Neural progenitor cell (in vitro differentiated cells): ENCODE measurements at regions not wholly inside any gene's neighbourhood (a gene's known extent, or its start where the extent isn't known, plus 50 kb on each side); places are given as distances from the start of the nearest gene placed in this dataset.
A peak's percentile ranks its signal among the peaks of the same experiment; 100 is the strongest.
"Not testable (repeated sequence)": the region's sequence is repeated elsewhere in the genome, so short reads cannot be mapped to it uniquely, and the experiment has no call there.

Experiments
- DNase-seq: peaks from one replicate; pipeline ENCODE4 v3.0.0-alpha.2; 2016; ENCODE audit warnings: low spot score
- H2AFZ ChIP-seq: fragments of 200-600 bp; sonication (generic); replicated peaks from 2 replicates; pipeline ENCODE4 v1.6.1; 2016; ENCODE audit warnings: antibody characterized with exemption
- H3F3A ChIP-seq: fragments of 200-600 bp; sonication (generic); 2 replicates; pipeline ENCODE4 v1.6.1; 2016; ENCODE audit warnings: antibody characterized with exemption, low read depth
- H3K27ac ChIP-seq: fragments of 200-600 bp; sonication (generic); 2 replicates; pipeline ENCODE4 v1.5.1; 2016; ENCODE audit warnings: mild to moderate bottlenecking
- H3K27me3 ChIP-seq: fragments of 200-600 bp; sonication (generic); 2 replicates; pipeline ENCODE4 v1.6.1; 2016; ENCODE audit warnings: mild to moderate bottlenecking, moderate library complexity
- H3K36me3 ChIP-seq: fragments of 200-600 bp; sonication (generic); 2 replicates; pipeline ENCODE4 v1.5.1; 2016
- H3K4me1 ChIP-seq: fragments of 200-600 bp; sonication (generic); 2 replicates; pipeline ENCODE4 v1.6.1; 2016; ENCODE audit warnings: mixed run types
- H3K4me2 ChIP-seq: fragments of 200-600 bp; sonication (generic); 2 replicates; pipeline ENCODE4 v1.6.1; 2016
- H3K4me3 ChIP-seq: fragments of 200-600 bp; sonication (generic); 2 replicates; pipeline ENCODE4 v1.5.1; 2016
- H3K79me2 ChIP-seq: fragments of 200-600 bp; sonication (generic); 2 replicates; pipeline ENCODE4 v1.6.1; 2016; ENCODE audit warnings: low read depth
- H3K9ac ChIP-seq: fragments of 200-600 bp; sonication (generic); 2 replicates; pipeline ENCODE4 v1.6.1; 2016
- H3K9me3 ChIP-seq: fragments of 200-600 bp; sonication (generic); 2 replicates; pipeline ENCODE4 v1.5.1; 2016; ENCODE audit warnings: low read depth
- H4K20me1 ChIP-seq: fragments of 200-600 bp; sonication (generic); 2 replicates; pipeline ENCODE4 v1.6.1; 2016; ENCODE audit warnings: low read depth
- H3K27ac Mint-ChIP-seq: 3 replicates; pipeline ENCODE4 v1.8.0; 2021; ENCODE audit warnings: mixed read lengths
- H3K27me3 Mint-ChIP-seq: 2 replicates; pipeline ENCODE4 v1.8.0; 2022; ENCODE audit warnings: low read depth, mild to moderate bottlenecking, inconsistent platforms, moderate library complexity, mixed read lengths; ENCODE audit not compliant: insufficient read depth
- H3K36me3 Mint-ChIP-seq: 3 replicates; pipeline ENCODE4 v1.8.0; 2021; ENCODE audit warnings: mixed read lengths
- H3K4me1 Mint-ChIP-seq: 3 replicates; pipeline ENCODE4 v1.8.0; 2021; ENCODE audit warnings: mixed read lengths
- H3K4me3 Mint-ChIP-seq: 3 replicates; pipeline ENCODE4 v1.8.0; 2021; ENCODE audit warnings: mild to moderate bottlenecking, moderate library complexity, mixed read lengths
- H3K9me3 Mint-ChIP-seq: 3 replicates; pipeline ENCODE4 v1.8.0; 2020; ENCODE audit warnings: mixed read lengths
- EZH2 ChIP-seq: fragments of 200-600 bp; sonication (generic); IDR thresholded peaks from 2 replicates; pipeline ENCODE4 v1.6.1; 2017; ENCODE audit warnings: antibody characterized with exemption, mild to moderate bottlenecking, moderate library complexity
- EZH2phosphoT487 ChIP-seq: fragments of 200-600 bp; sonication (generic); IDR thresholded peaks from 2 replicates; pipeline ENCODE4 v1.6.1; 2017; ENCODE audit warnings: antibody characterized with exemption
- TF ChIP-seq, protein P1 (sequence below): fragments of 200-600 bp; sonication (generic); IDR thresholded peaks from 2 replicates; pipeline ENCODE4 v1.5.1; 2017; ENCODE audit warnings: antibody characterized with exemption, mild to moderate bottlenecking

DNA sequence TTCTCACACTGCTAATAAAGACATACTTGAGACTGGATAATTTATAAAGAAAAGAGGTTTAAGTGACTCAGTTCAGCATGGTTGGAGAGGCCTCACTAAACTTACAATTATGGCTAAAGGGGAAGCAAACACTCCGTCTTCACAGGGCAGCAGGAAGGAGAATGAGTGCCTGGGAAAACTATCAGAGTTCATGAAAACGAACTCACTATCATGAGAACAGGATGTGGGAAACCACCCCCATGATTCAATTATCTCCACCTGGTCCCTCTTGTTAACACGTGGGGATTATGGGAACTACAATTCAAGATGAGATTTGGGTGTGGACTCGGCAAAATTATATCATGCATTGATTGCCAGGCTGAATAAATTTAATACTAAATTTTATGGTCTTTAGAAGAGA is 592.7 kb downstream of the GRXCR1 start:
- peaks cover 8% of the 10 kb centered on the region for H3K9me3 ChIP-seq
- no peaks in the 10 kb centered on the region for H3K79me2 ChIP-seq
- H4K20me1 ChIP-seq, result no peaks in the 10 kb centered on the region
- H3K9me3 Mint-ChIP-seq, result peaks cover 3% of the 10 kb centered on the region
- no peak for DNase-seq
- H3K4me1 Mint-ChIP-seq, result no peaks in the 10 kb centered on the region
- no peak overlapping the region for H3K4me3 Mint-ChIP-seq
- no peak overlapping the region for H2AFZ ChIP-seq
- H3K36me3 ChIP-seq, result no peaks in the 10 kb centered on the region
- no peaks in the 10 kb centered on the region for H3K27me3 ChIP-seq
- H3K27ac ChIP-seq, result no peak overlapping the region
- H3F3A ChIP-seq, result no peaks in the 10 kb centered on the region
- no peak overlapping the region for H3K4me2 ChIP-seq
- no peak overlapping the region for H3K4me3 ChIP-seq
- H3K4me1 ChIP-seq, result no peaks in the 10 kb centered on the region
- H3K36me3 Mint-ChIP-seq, result no peaks in the 10 kb centered on the region
- TF ChIP-seq, protein P1, sequence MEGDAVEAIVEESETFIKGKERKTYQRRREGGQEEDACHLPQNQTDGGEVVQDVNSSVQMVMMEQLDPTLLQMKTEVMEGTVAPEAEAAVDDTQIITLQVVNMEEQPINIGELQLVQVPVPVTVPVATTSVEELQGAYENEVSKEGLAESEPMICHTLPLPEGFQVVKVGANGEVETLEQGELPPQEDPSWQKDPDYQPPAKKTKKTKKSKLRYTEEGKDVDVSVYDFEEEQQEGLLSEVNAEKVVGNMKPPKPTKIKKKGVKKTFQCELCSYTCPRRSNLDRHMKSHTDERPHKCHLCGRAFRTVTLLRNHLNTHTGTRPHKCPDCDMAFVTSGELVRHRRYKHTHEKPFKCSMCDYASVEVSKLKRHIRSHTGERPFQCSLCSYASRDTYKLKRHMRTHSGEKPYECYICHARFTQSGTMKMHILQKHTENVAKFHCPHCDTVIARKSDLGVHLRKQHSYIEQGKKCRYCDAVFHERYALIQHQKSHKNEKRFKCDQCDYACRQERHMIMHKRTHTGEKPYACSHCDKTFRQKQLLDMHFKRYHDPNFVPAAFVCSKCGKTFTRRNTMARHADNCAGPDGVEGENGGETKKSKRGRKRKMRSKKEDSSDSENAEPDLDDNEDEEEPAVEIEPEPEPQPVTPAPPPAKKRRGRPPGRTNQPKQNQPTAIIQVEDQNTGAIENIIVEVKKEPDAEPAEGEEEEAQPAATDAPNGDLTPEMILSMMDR, result no peak
- peaks cover 2% of the 10 kb centered on the region for H3K27me3 Mint-ChIP-seq
- H3K9ac ChIP-seq, result no peak overlapping the region
- H3K27ac Mint-ChIP-seq, result no peak overlapping the region

DNA sequence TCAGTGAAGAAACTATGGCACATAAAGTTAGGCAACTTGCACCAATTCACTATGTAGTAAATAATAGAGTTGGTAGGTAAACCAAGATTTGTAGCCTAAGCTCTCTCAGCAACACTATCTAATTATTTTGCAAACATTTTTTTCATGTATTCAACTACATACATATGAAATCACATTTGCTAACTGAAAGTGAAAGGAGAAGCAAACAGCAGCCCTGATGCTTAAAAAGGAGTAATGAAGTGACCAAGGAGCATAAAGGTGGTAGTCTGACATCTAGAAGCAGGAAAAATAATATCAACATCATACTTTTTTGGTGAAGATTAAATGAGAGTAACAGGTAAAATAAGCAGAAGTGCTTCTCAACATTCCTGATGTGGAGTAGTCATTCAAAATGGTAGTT is 603.7 kb downstream of the GRXCR1 start:
- no peak for DNase-seq
- Histone ChIP-seq H3K9me3 (no peaks in the 10 kb centered on the region), H3F3A (peaks cover 2% of the 10 kb centered on the region), H3K9ac (no peak overlapping the region), H3K4me1 (peaks cover 7% of the 10 kb centered on the region), H3K79me2 (no peaks in the 10 kb centered on the region), H3K4me2 (no peak overlapping the region), H2AFZ (peak overlapping the region; percentile 36), H4K20me1 (no peaks in the 10 kb centered on the region), H3K27ac (no peak overlapping the region), H3K27me3 (no peaks in the 10 kb centered on the region), H3K36me3 (no peaks in the 10 kb centered on the region), H3K4me3 (no peak overlapping the region)
- no peak overlapping the region for H3K27ac Mint-ChIP-seq
- no peaks in the 10 kb centered on the region for H3K4me1 Mint-ChIP-seq
- H3K36me3 Mint-ChIP-seq, result no peaks in the 10 kb centered on the region
- H3K4me3 Mint-ChIP-seq, result no peak overlapping the region
- H3K9me3 Mint-ChIP-seq, result no peaks in the 10 kb centered on the region
- no peaks in the 10 kb centered on the region for H3K27me3 Mint-ChIP-seq
- TF ChIP-seq, protein P1, result no peak
- no peak for TF ChIP-seq EZH2phosphoT487
- TF ChIP-seq EZH2, result no peak

DNA sequence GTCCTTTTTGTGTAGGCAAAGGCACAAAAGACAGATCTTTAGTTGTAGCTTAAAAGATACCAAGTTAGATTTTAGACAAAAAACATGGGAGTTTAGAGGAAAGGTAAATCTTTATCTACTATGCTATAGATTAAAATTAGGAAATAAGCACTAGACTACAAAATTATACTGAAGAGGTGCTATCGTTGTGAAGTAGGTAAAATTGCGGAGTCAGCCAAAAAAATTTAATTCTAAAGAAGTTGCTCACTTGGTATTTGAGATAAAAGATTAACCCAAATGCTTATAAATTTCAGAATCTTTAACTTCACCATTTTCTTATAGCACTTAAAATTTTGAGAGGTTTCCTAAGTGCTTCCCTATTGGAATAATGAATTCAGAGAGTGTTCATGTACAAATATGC is 604.1 kb downstream of the GRXCR1 start:
- peaks cover 7% of the 10 kb centered on the region for H3K4me1 ChIP-seq
- H3K27ac Mint-ChIP-seq, result no peak overlapping the region
- H3K36me3 ChIP-seq, result no peaks in the 10 kb centered on the region
- peak overlapping the region; percentile 36 for H2AFZ ChIP-seq
- no peaks in the 10 kb centered on the region for H3K9me3 ChIP-seq
- no peaks in the 10 kb centered on the region for H3K27me3 ChIP-seq
- no peak for DNase-seq
- H3K4me3 Mint-ChIP-seq, result no peak overlapping the region
- H3K27ac ChIP-seq, result no peak overlapping the region
- H3K4me1 Mint-ChIP-seq, result no peaks in the 10 kb centered on the region
- no peak overlapping the region for H3K4me3 ChIP-seq
- no peak overlapping the region for H3K4me2 ChIP-seq
- no peaks in the 10 kb centered on the region for H3K36me3 Mint-ChIP-seq
- no peaks in the 10 kb centered on the region for H3K27me3 Mint-ChIP-seq
- no peaks in the 10 kb centered on the region for H3K79me2 ChIP-seq
- H3K9ac ChIP-seq, result no peak overlapping the region
- H3F3A ChIP-seq, result peaks cover 2% of the 10 kb centered on the region
- no peaks in the 10 kb centered on the region for H4K20me1 ChIP-seq
- TF ChIP-seq EZH2phosphoT487, result no peak
- TF ChIP-seq, protein P1, result no peak
- no peak for TF ChIP-seq EZH2
- H3K9me3 Mint-ChIP-seq, result no peaks in the 10 kb centered on the region

DNA sequence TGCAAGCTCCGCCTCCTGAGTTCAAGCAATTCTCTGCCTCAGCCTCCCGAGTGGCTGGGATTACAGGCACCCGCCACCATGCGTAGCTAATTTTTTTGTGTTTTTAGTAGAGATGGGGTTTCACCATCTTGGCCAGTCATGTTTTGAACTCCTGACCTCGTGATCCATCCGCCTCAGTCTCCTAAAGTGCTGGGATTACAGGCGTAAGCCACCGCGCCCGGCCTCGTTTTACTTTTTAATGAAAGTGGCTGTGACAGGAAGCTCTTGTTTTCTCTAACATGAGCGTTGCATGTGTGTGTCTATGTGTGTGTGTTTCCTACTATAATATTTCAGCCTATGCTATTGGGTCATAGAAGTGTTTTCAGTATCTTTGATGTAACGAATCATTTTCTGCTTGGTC is 613.3 kb downstream of the GRXCR1 start:
- not testable (repeated sequence) for H2AFZ ChIP-seq, H3K36me3 ChIP-seq, H3K27ac Mint-ChIP-seq, H3K4me2 ChIP-seq, H3F3A ChIP-seq, DNase-seq, H4K20me1 ChIP-seq, H3K79me2 ChIP-seq, H3K27me3 Mint-ChIP-seq, H3K4me1 Mint-ChIP-seq, H3K4me3 Mint-ChIP-seq, H3K36me3 Mint-ChIP-seq, H3K9me3 Mint-ChIP-seq, H3K27me3 ChIP-seq, H3K9me3 ChIP-seq, H3K4me3 ChIP-seq, H3K27ac ChIP-seq, H3K9ac ChIP-seq, H3K4me1 ChIP-seq
